Thoracic aorta (tissue), 2 donors: ENCODE measurements at regions not wholly inside any gene's neighbourhood (a gene's known extent, or its start where the extent isn't known, plus 50 kb on each side); places are given as distances from the start of the nearest gene placed in this dataset.

Experiments
- ATAC-seq: fragments of 150-250 bp; one replicate; pipeline ENCODE4 v1.8.0; 2017; ENCODE audit warnings: low read depth; ENCODE audit not compliant: insufficient number of reproducible peaks, low FRiP score
- DNase-seq: peaks from one replicate; pipeline ENCODE4 v3.0.0-alpha.2; 2020; ENCODE audit warnings: low spot score
- H3K27ac ChIP-seq, 2 donors: fragments of 200-600 bp; sonication (generic); 1 replicate in 1 of 2; 2 replicates in 1 of 2; pipeline ENCODE4 v1.5.1; 2016; ENCODE audit warnings: mild to moderate bottlenecking in 2 of 2, moderate library complexity in 2 of 2
- H3K27me3 ChIP-seq: fragments of 200-600 bp; sonication (generic); replicated peaks from 2 replicates; pipeline ENCODE4 v1.6.0; 2016; ENCODE audit warnings: mild to moderate bottlenecking; ENCODE audit not compliant: insufficient read depth
- H3K36me3 ChIP-seq: fragments of 200-600 bp; sonication (generic); one replicate; pipeline ENCODE4 v1.5.1; 2016
- H3K4me1 ChIP-seq, 2 donors: fragments of 200-600 bp; sonication (generic); 1 replicate in 1 of 2; 2 replicates in 1 of 2; pipeline versions ENCODE4 v1.5.1 to v1.6.0; 2016; ENCODE audit warnings: low read depth in 2 of 2, mild to moderate bottlenecking in 1 of 2; ENCODE audit not compliant: control insufficient read depth in 1 of 2
- H3K4me3 ChIP-seq: fragments of 200-600 bp; sonication (generic); 2 replicates; pipeline ENCODE4 v1.5.1; 2016; ENCODE audit warnings: mild to moderate bottlenecking
- H3K9me3 ChIP-seq: fragments of 200-600 bp; sonication (generic); 2 replicates; pipeline ENCODE4 v1.5.1; 2016
- TF ChIP-seq, protein P1 (sequence below): fragments of 200-600 bp; sonication (generic); IDR thresholded peaks from one replicate; pipeline ENCODE4 v1.5.1; 2019; ENCODE audit warnings: antibody characterized with exemption

DNA sequence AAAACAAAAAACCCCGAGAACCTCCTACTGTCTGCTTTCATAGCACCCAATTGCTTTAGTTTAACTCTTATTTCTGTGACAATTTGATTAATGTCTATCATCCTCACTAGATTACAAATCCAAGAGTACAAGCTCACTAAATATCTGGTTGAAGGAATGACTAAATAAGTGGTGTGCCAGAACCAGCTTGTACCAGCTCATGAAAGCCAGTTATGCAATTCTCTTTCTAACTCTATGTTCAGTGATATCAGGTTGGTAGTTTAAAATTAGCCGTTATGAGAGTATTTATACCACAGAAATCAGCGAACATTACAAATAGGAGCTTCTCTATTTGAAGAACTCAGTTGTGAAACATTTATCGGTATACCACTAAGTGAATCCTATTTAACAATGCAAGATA, 137.2 kb upstream of the MITF start:
- H3K27me3 ChIP-seq = no peaks in the 10 kb centered on the region
- H3K4me3 ChIP-seq = no peak overlapping the region
- TF ChIP-seq, protein P1, sequence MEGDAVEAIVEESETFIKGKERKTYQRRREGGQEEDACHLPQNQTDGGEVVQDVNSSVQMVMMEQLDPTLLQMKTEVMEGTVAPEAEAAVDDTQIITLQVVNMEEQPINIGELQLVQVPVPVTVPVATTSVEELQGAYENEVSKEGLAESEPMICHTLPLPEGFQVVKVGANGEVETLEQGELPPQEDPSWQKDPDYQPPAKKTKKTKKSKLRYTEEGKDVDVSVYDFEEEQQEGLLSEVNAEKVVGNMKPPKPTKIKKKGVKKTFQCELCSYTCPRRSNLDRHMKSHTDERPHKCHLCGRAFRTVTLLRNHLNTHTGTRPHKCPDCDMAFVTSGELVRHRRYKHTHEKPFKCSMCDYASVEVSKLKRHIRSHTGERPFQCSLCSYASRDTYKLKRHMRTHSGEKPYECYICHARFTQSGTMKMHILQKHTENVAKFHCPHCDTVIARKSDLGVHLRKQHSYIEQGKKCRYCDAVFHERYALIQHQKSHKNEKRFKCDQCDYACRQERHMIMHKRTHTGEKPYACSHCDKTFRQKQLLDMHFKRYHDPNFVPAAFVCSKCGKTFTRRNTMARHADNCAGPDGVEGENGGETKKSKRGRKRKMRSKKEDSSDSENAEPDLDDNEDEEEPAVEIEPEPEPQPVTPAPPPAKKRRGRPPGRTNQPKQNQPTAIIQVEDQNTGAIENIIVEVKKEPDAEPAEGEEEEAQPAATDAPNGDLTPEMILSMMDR = no peak
- no peak for ATAC-seq
- DNase-seq = no peak
- no peaks in the 10 kb centered on the region for H3K36me3 ChIP-seq
- H3K27ac ChIP-seq = no peak overlapping the region
- no peaks in the 10 kb centered on the region for H3K9me3 ChIP-seq
- H3K4me1 ChIP-seq = no peaks in the 10 kb centered on the region

GRCh38 chr3:69594286-69594685, 145.0 kb upstream of the MITF start:
- ATAC-seq = no peak

GRCh38 chr3:69591164-69591736, 148.0 kb upstream of the MITF start:
- DNase-seq = no peak
- no peaks in the 10 kb centered on the region for H3K4me1 ChIP-seq
- no peak for ATAC-seq
- no peaks in the 10 kb centered on the region for H3K27me3 ChIP-seq
- TF ChIP-seq, protein P1 = no peak
- H3K27ac ChIP-seq = no peak overlapping the region
- no peak overlapping the region for H3K4me3 ChIP-seq
- peaks cover 18% of the 10 kb centered on the region for H3K9me3 ChIP-seq
- no peaks in the 10 kb centered on the region for H3K36me3 ChIP-seq

More at GRCh38 chr3:69594286-69594685, 145.0 kb upstream of the MITF start:
- Histone ChIP-seq H3K9me3 (no peaks in the 10 kb centered on the region), H3K36me3 (no peaks in the 10 kb centered on the region), H3K27me3 (no peaks in the 10 kb centered on the region), H3K27ac (no peak overlapping the region), H3K4me3 (no peak overlapping the region), H3K4me1 (no peaks in the 10 kb centered on the region)
- TF ChIP-seq, protein P1 = no peak
- DNase-seq = no peak

GRCh38 chr3:69590111-69590510, 149.2 kb upstream of the MITF start:
- TF ChIP-seq, protein P1 = no peak
- Histone ChIP-seq H3K4me1 (no peaks in the 10 kb centered on the region), H3K27me3 (no peaks in the 10 kb centered on the region), H3K36me3 (no peaks in the 10 kb centered on the region), H3K27ac (no peak overlapping the region), H3K4me3 (no peak overlapping the region), H3K9me3 (peaks cover 24% of the 10 kb centered on the region)
- DNase-seq (no peak), ATAC-seq (no peak)

GRCh38 chr3:69588170-69588569, 151.1 kb upstream of the MITF start:
- no peak overlapping the region for H3K27ac ChIP-seq
- ATAC-seq (no peak), DNase-seq (no peak)
- TF ChIP-seq, protein P1 = no peak
- no peak overlapping the region for H3K4me3 ChIP-seq
- no peaks in the 10 kb centered on the region for H3K36me3 ChIP-seq
- no peaks in the 10 kb centered on the region for H3K27me3 ChIP-seq
- H3K9me3 ChIP-seq = peaks cover 24% of the 10 kb centered on the region
- H3K4me1 ChIP-seq = no peaks in the 10 kb centered on the region
